ENCODE measurements at regions not wholly inside any gene's neighbourhood (a gene's known extent, or its start where the extent isn't known, plus 50 kb on each side); places are given as distances from the start of the nearest gene placed in this dataset.

DNA sequence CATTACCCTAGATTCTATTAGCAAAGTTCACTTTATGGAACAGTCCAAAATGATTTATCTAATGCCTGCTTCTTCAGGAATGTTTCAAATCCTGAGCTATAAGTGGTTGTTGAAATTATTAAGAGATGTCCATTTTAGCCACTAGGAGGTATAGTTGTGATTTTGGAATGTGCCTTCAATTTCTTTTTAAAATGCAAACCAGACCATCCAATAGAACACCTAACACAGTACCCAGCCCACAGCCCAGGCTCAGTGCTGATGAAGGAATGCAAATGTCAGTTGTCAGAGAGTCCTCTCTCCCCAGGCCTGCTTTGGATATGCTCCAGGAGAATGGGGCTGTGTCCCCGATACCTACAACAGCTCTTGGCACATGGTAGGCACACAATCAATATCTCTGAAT, 85.8 kb upstream of the E2F8 start:
- TF ChIP-seq CTCF (IDR thresholded peaks at IDR 0.05): no peak
- no peak overlapping the region for H3K4me3 ChIP-seq
- no peaks in the 10 kb centered on the region for H3K9me3 ChIP-seq
- intact Hi-C loops (cut with DNase I): loop anchor here in 1 of 2 donors (5.0 kb wide), 1 partner anchor 231 kb away; no protein-coding TSS in a partner anchor
- no peaks in the 10 kb centered on the region for H3K36me3 ChIP-seq
- DNase-seq: no peak
- no peaks in the 10 kb centered on the region for H3K27me3 ChIP-seq
- no peaks in the 10 kb centered on the region for H3K4me1 ChIP-seq
- no peak for ATAC-seq
- H3K27ac ChIP-seq: no peak overlapping the region

DNA sequence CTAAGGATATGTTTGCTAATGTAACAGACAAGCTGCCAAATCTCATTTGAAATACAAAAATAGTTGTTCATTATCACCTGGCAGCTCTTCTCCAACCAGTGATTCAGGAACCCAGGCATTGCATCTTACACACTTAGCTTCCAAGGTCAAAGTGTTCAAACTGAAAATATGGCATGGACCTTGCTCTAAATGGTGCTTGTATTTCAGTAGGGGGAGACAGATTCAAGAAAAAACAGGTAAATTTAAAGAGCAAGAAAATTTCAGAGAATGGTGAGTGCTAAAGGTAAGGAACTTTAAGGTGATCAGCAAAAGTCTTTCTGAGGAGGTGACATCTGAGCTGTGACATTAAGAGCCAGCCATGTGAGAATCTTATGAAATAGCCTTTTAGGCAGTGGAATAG, 82.8 kb upstream of the E2F8 start:
- Histone ChIP-seq H3K27ac (no peak overlapping the region), H3K9me3 (no peaks in the 10 kb centered on the region), H3K4me1 (no peaks in the 10 kb centered on the region), H3K27me3 (no peaks in the 10 kb centered on the region), H3K36me3 (no peaks in the 10 kb centered on the region), H3K4me3 (no peak overlapping the region)
- DNase-seq (no peak), ATAC-seq (no peak)
- intact Hi-C loops (cut with DNase I): no loop called here
- TF ChIP-seq CTCF (IDR thresholded peaks at IDR 0.05): no peak

DNA sequence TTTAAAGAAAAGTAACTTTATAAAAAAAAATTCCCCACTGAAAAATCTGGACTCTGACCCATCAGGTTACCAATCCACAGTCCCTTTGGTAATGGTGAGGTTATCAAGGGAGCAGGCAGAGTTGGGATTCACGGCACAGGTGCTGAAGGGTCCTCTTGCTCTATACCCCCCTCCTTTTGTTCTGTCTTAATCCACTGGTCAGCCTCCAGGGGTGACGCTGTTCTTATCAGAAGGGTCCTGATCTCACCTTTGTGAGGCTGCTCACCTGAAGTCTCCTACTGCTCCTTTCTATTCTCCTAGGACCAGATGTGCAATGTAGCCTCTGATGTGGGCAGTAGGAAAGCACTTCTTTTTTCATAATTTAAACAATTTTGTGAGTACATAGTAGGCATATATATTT, 80.6 kb upstream of the E2F8 start:
- ATAC-seq (no peak), DNase-seq (no peak)
- no peak for TF ChIP-seq CTCF (IDR thresholded peaks at IDR 0.05)
- intact Hi-C loops (cut with DNase I): no loop called here
- H3K4me1 ChIP-seq: no peaks in the 10 kb centered on the region
- no peak overlapping the region for H3K27ac ChIP-seq
- H3K4me3 ChIP-seq: no peak overlapping the region
- H3K36me3 ChIP-seq: no peaks in the 10 kb centered on the region
- no peaks in the 10 kb centered on the region for H3K9me3 ChIP-seq
- no peaks in the 10 kb centered on the region for H3K27me3 ChIP-seq

GRCh38 chr11:19320827-19321226, 80.1 kb upstream of the E2F8 start:
- Histone ChIP-seq H3K4me1 (no peaks in the 10 kb centered on the region), H3K4me3 (no peak overlapping the region), H3K27ac (no peak overlapping the region), H3K36me3 (no peaks in the 10 kb centered on the region), H3K9me3 (no peaks in the 10 kb centered on the region), H3K27me3 (no peaks in the 10 kb centered on the region)
- intact Hi-C loops (cut with DNase I): no loop called here
- TF ChIP-seq CTCF (IDR thresholded peaks at IDR 0.05): no peak
- peak in 2 of 4 donors; percentile 33 to 69 for DNase-seq
- no peak for ATAC-seq

- intact Hi-C loops (cut with DNase I): no loop called here
- no peak for TF ChIP-seq CTCF (IDR thresholded peaks at IDR 0.05)
- no peaks in the 10 kb centered on the region for H3K36me3 ChIP-seq
- H3K27me3 ChIP-seq: no peaks in the 10 kb centered on the region
- ATAC-seq (peak; percentile 26), DNase-seq (peak in 3 of 4 donors; percentile 34 to 74 (median 72))
- H3K4me1 ChIP-seq: peaks cover 0 to 3% of the 10 kb centered on the region in 2 donors
- H3K27ac ChIP-seq: no peak overlapping the region
- H3K4me3 ChIP-seq: no peak overlapping the region
- H3K9me3 ChIP-seq: no peaks in the 10 kb centered on the region
Measured at GRCh38 chr11:19316434-19316833, 75.7 kb upstream of the E2F8 start.

All from left lung (tissue), 4 donors.